ENCODE measurements at regions not wholly inside any gene's neighbourhood (a gene's known extent, or its start where the extent isn't known, plus 50 kb on each side); places are given as distances from the start of the nearest gene placed in this dataset.

DNA sequence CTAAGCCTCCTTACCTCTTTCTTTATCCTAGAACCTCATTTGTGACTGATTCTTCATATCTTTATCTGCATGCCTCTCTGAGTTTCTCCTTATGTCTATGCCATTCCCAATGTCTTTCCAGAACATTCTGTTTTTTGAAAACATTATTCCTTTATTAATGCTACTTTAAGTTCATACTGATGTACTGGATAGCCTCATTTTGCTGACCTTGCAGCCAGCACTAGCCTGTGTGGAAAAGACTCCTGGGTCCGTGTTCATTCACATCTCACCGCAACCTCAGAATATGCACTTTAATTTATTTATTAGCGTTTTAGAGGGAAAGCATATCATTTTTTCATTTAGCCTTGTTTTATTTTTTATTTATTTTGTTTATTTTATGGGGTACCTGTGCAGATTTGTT is 208.1 kb upstream of the NPVF start:
- no peak overlapping the region for H3K4me3 ChIP-seq (replicated peaks; ENCODE audit: insufficient read depth, low read length)
- peaks cover 2% of the 10 kb centered on the region for H3K27me3 ChIP-seq (ENCODE audit: insufficient read depth, poor library complexity, severe bottlenecking)
- DNase-seq (ENCODE audit: low read depth in 1 of 2, low spot score in 1 of 2) = no peak
- H3K27ac ChIP-seq (replicated peaks) = no peak overlapping the region
- no peak for TF ChIP-seq SPI1 (IDR thresholded peaks at IDR 0.05; ENCODE audit: borderline replicate concordance, low read depth)
- no peak for TF ChIP-seq GABPA (IDR thresholded peaks at IDR 0.05; ENCODE audit: low read depth)
- TF ChIP-seq, protein P1, sequence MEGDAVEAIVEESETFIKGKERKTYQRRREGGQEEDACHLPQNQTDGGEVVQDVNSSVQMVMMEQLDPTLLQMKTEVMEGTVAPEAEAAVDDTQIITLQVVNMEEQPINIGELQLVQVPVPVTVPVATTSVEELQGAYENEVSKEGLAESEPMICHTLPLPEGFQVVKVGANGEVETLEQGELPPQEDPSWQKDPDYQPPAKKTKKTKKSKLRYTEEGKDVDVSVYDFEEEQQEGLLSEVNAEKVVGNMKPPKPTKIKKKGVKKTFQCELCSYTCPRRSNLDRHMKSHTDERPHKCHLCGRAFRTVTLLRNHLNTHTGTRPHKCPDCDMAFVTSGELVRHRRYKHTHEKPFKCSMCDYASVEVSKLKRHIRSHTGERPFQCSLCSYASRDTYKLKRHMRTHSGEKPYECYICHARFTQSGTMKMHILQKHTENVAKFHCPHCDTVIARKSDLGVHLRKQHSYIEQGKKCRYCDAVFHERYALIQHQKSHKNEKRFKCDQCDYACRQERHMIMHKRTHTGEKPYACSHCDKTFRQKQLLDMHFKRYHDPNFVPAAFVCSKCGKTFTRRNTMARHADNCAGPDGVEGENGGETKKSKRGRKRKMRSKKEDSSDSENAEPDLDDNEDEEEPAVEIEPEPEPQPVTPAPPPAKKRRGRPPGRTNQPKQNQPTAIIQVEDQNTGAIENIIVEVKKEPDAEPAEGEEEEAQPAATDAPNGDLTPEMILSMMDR (IDR thresholded peaks at IDR 0.05; ENCODE audit: insufficient read depth, low read length) = no peak
- TF ChIP-seq, protein P2, sequence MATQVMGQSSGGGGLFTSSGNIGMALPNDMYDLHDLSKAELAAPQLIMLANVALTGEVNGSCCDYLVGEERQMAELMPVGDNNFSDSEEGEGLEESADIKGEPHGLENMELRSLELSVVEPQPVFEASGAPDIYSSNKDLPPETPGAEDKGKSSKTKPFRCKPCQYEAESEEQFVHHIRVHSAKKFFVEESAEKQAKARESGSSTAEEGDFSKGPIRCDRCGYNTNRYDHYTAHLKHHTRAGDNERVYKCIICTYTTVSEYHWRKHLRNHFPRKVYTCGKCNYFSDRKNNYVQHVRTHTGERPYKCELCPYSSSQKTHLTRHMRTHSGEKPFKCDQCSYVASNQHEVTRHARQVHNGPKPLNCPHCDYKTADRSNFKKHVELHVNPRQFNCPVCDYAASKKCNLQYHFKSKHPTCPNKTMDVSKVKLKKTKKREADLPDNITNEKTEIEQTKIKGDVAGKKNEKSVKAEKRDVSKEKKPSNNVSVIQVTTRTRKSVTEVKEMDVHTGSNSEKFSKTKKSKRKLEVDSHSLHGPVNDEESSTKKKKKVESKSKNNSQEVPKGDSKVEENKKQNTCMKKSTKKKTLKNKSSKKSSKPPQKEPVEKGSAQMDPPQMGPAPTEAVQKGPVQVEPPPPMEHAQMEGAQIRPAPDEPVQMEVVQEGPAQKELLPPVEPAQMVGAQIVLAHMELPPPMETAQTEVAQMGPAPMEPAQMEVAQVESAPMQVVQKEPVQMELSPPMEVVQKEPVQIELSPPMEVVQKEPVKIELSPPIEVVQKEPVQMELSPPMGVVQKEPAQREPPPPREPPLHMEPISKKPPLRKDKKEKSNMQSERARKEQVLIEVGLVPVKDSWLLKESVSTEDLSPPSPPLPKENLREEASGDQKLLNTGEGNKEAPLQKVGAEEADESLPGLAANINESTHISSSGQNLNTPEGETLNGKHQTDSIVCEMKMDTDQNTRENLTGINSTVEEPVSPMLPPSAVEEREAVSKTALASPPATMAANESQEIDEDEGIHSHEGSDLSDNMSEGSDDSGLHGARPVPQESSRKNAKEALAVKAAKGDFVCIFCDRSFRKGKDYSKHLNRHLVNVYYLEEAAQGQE (IDR thresholded peaks at IDR 0.05; ENCODE audit: insufficient replicate concordance, low read depth) = no peak
- TF ChIP-seq POLR2AphosphoS5 (IDR thresholded peaks at IDR 0.05; ENCODE audit: low read depth) = no peak

DNA sequence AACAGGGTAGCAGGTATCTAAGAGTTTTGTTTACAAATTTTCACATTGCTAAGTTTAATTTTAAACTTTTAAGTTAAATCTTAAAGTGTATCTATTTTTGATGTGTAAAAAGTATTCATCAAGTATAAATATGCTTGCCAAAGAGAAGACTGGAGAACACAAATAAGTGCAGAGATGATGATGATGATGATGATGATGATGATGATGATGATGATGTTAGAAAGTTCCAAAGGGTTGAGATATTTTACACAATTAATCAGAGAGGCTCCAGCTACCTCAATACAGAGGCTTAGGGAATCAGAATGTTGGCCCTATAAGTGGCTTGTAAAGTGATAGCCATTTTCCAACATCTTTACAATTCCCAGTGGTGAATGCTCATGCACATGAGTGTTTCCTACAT is 209.0 kb upstream of the NPVF start:
- H3K27me3 ChIP-seq (ENCODE audit: insufficient read depth, poor library complexity, severe bottlenecking) = peaks cover 2% of the 10 kb centered on the region
- no peak overlapping the region for H3K27ac ChIP-seq (replicated peaks)
- DNase-seq (ENCODE audit: low read depth in 1 of 2, low spot score in 1 of 2) = no peak
- TF ChIP-seq POLR2AphosphoS5 (IDR thresholded peaks at IDR 0.05; ENCODE audit: low read depth) = no peak
- no peak for TF ChIP-seq SPI1 (IDR thresholded peaks at IDR 0.05; ENCODE audit: borderline replicate concordance, low read depth)
- TF ChIP-seq GABPA (IDR thresholded peaks at IDR 0.05; ENCODE audit: low read depth) = no peak
- TF ChIP-seq, protein P1 (IDR thresholded peaks at IDR 0.05; ENCODE audit: insufficient read depth, low read length) = no peak
- TF ChIP-seq, protein P2 (IDR thresholded peaks at IDR 0.05; ENCODE audit: insufficient replicate concordance, low read depth) = no peak
- no peak overlapping the region for H3K4me3 ChIP-seq (replicated peaks; ENCODE audit: insufficient read depth, low read length)

DNA sequence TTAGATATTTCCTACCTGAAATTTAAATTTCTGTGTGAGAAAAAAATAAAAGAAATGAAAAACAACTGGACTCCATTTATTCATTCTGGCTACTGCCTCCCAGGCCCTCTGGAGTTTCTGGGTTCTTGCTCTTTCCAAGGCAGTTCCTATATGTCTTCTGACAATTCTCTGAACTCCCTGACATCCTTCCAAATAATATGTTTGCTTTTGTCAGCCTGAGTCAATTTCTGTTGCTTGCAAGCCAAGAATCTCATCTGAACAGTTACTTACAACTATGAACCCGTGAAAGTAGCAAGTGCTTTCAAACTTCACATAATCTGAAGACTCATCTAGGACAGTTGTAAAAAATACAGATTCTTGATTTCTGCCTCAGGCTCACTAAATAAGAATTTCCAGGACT is 216.7 kb upstream of the NPVF start:
- TF ChIP-seq, protein P1 (IDR thresholded peaks at IDR 0.05; ENCODE audit: insufficient read depth, low read length) = no peak
- TF ChIP-seq GABPA (IDR thresholded peaks at IDR 0.05; ENCODE audit: low read depth) (no peak), POLR2AphosphoS5 (IDR thresholded peaks at IDR 0.05; ENCODE audit: low read depth) (no peak), SPI1 (IDR thresholded peaks at IDR 0.05; ENCODE audit: borderline replicate concordance, low read depth) (no peak)
- TF ChIP-seq, protein P2 (IDR thresholded peaks at IDR 0.05; ENCODE audit: insufficient replicate concordance, low read depth) = no peak
- no peak for DNase-seq (ENCODE audit: low read depth in 1 of 2, low spot score in 1 of 2)
- Histone ChIP-seq H3K27ac (replicated peaks) (no peak overlapping the region), H3K27me3 (ENCODE audit: insufficient read depth, poor library complexity, severe bottlenecking) (no peaks in the 10 kb centered on the region), H3K4me3 (replicated peaks; ENCODE audit: insufficient read depth, low read length) (no peak overlapping the region)

Measured in HL-60 (cell line).